ENCODE measurements at regions not wholly inside any gene's neighbourhood (a gene's known extent, or its start where the extent isn't known, plus 50 kb on each side); places are given as distances from the start of the nearest gene placed in this dataset.

DNA sequence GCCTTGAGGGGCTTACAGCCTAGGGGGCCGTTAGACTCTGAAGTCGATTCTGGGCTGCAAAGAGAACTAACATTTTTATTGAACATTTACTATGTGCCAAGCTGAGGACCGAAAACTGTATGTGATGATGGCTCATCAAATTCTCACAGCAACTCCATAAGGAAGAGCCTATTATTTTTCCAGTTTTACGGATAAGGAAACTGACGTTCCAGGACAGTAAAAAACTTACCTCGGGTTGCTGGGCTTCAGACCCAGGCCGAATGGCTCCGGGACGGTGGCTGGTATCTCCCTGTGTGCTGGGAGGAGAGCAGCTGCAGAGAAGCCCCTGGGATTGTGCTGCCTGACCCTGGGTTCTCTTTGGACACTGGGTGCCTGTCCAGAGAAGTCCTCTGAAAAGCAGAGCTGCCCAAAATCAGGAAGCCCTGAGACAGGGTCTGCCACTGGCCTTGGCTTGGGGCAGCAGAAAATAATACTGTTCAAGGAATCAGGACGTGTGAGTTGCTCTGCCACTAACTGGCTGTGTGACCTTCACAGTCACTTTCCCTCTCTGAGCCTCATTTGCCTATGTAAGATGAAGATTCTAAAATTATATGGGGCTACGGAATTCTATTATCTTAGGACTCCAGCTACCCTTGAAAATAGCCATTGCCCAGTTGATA, 116.3 kb upstream of the CPEB4 start:
- TF ChIP-seq POLR2A (IDR thresholded peaks at IDR 0.05) (no peak), CTCF (IDR thresholded peaks at IDR 0.05) (no peak), POLR2AphosphoS5 (IDR thresholded peaks at IDR 0.05) (no peak)
